ENCODE measurements at regions not wholly inside any gene's neighbourhood (a gene's known extent, or its start where the extent isn't known, plus 50 kb on each side); places are given as distances from the start of the nearest gene placed in this dataset.

DNA sequence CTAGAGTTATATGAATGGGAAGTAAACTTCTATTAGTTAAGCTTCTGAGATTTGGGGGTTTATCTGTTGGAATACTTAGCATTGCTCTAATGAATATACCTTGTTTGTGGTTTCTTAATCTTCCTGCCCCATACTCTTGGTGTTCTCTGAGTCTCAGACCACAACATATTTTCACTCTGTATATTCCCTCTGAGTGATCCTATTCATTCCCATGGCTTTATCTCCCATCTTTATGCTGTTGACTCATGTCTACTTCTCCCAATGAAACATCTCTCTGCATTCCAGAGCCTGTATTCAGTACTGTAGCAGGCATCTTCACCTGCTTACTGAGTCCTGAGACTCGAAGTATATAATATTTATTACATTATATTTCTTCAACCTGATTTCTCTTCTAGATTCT lies 283.7 kb upstream of the MAP3K7 start:
- H3K9ac ChIP-seq (ENCODE audit: low read length): no peak overlapping the region
- H3K9me2 ChIP-seq (replicated peaks; ENCODE audit: insufficient read depth, low read length): no peaks in the 10 kb centered on the region
- no peaks in the 10 kb centered on the region for H3K4me1 ChIP-seq (ENCODE audit: low read length)
- no peaks in the 10 kb centered on the region for H3K36me3 ChIP-seq (replicated peaks; ENCODE audit: insufficient read depth, low read length)
- H3K27ac ChIP-seq (ENCODE audit: low read length): no peak overlapping the region
- H2AFZ ChIP-seq (ENCODE audit: low read length): no peak overlapping the region
- no peaks in the 10 kb centered on the region for H3K9me3 ChIP-seq (replicated peaks; ENCODE audit: insufficient read depth, low read length)
- H3F3A ChIP-seq (ENCODE audit: insufficient read depth, low read length): no peaks in the 10 kb centered on the region
- no peak overlapping the region for H3K4me3 ChIP-seq (ENCODE audit: low read length)
- no peak for DNase-seq
- H3K79me2 ChIP-seq (ENCODE audit: low read length): no peaks in the 10 kb centered on the region
- no peak overlapping the region for H3K4me2 ChIP-seq (ENCODE audit: low read depth, low read length)
- no peaks in the 10 kb centered on the region for H3K27me3 ChIP-seq (replicated peaks; ENCODE audit: insufficient read depth, low read length)
- TF ChIP-seq, protein P1, sequence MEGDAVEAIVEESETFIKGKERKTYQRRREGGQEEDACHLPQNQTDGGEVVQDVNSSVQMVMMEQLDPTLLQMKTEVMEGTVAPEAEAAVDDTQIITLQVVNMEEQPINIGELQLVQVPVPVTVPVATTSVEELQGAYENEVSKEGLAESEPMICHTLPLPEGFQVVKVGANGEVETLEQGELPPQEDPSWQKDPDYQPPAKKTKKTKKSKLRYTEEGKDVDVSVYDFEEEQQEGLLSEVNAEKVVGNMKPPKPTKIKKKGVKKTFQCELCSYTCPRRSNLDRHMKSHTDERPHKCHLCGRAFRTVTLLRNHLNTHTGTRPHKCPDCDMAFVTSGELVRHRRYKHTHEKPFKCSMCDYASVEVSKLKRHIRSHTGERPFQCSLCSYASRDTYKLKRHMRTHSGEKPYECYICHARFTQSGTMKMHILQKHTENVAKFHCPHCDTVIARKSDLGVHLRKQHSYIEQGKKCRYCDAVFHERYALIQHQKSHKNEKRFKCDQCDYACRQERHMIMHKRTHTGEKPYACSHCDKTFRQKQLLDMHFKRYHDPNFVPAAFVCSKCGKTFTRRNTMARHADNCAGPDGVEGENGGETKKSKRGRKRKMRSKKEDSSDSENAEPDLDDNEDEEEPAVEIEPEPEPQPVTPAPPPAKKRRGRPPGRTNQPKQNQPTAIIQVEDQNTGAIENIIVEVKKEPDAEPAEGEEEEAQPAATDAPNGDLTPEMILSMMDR (IDR thresholded peaks at IDR 0.05; ENCODE audit: low read length): no peak
- no peak for TF ChIP-seq EZH2phosphoT487 (IDR thresholded peaks at IDR 0.05; ENCODE audit: low read length)
- no peak for TF ChIP-seq EZH2 (optimal IDR thresholded peaks at IDR 0.05; ENCODE audit: low read depth, low read length)
- H4K20me1 ChIP-seq (ENCODE audit: insufficient read depth, low read length): no peaks in the 10 kb centered on the region

DNA sequence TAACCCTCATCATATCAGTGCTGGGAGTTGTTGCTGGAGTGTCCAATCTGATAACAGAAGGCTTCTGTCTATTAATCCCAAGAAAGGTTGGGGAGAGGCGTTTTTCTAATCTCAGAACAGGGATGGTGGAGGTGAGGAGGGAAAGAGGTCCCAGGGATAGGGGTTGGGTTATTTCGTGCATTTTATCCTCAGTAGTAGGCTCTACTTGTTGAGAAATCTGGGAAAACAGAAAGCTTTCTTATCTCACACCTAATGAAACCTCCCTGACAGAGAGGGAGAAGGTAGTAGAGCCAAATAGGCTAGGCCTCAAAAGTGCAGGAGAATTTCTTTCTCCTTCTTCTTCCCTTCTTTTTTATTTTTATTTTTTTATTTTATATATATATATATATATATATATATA lies 281.8 kb upstream of the MAP3K7 start:
- no peak for TF ChIP-seq EZH2phosphoT487 (IDR thresholded peaks at IDR 0.05; ENCODE audit: low read length)
- no peak for TF ChIP-seq EZH2 (optimal IDR thresholded peaks at IDR 0.05; ENCODE audit: low read depth, low read length)
- TF ChIP-seq, protein P1 (IDR thresholded peaks at IDR 0.05; ENCODE audit: low read length): no peak
- no peaks in the 10 kb centered on the region for H3F3A ChIP-seq (ENCODE audit: insufficient read depth, low read length)
- DNase-seq: no peak
- H2AFZ ChIP-seq (ENCODE audit: low read length): no peak overlapping the region
- H3K9me2 ChIP-seq (replicated peaks; ENCODE audit: insufficient read depth, low read length): no peaks in the 10 kb centered on the region
- no peaks in the 10 kb centered on the region for H3K9me3 ChIP-seq (replicated peaks; ENCODE audit: insufficient read depth, low read length)
- no peaks in the 10 kb centered on the region for H3K36me3 ChIP-seq (replicated peaks; ENCODE audit: insufficient read depth, low read length)
- no peaks in the 10 kb centered on the region for H3K27me3 ChIP-seq (replicated peaks; ENCODE audit: insufficient read depth, low read length)
- no peak overlapping the region for H3K27ac ChIP-seq (ENCODE audit: low read length)
- H3K9ac ChIP-seq (ENCODE audit: low read length): no peak overlapping the region
- H3K4me2 ChIP-seq (ENCODE audit: low read depth, low read length): no peak overlapping the region
- H3K4me1 ChIP-seq (ENCODE audit: low read length): no peaks in the 10 kb centered on the region
- no peak overlapping the region for H3K4me3 ChIP-seq (ENCODE audit: low read length)
- no peaks in the 10 kb centered on the region for H4K20me1 ChIP-seq (ENCODE audit: insufficient read depth, low read length)
- no peaks in the 10 kb centered on the region for H3K79me2 ChIP-seq (ENCODE audit: low read length)

DNA sequence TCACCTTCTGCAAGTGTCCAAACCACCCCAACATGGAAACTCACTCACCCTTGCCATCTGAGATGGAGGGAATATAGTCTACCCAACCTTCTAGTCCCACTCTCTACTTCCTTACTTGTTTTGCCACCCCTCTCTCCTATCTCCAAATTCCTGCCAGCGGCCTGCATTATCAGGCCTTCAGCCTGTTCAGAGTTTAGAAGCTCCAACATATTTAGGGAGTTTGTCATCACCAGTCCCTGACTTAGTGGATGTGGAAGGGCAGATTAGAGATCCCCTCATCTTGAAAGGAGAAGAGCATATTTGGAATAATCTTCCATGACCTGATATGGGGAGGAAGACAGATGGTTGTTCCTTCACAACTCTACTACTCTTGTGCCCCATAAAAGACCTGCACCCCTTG lies 281.4 kb upstream of the MAP3K7 start:
- H3F3A ChIP-seq (ENCODE audit: insufficient read depth, low read length): no peaks in the 10 kb centered on the region
- no peak overlapping the region for H3K9ac ChIP-seq (ENCODE audit: low read length)
- TF ChIP-seq, protein P1 (IDR thresholded peaks at IDR 0.05; ENCODE audit: low read length): no peak
- no peak for TF ChIP-seq EZH2 (optimal IDR thresholded peaks at IDR 0.05; ENCODE audit: low read depth, low read length)
- no peak for TF ChIP-seq EZH2phosphoT487 (IDR thresholded peaks at IDR 0.05; ENCODE audit: low read length)
- no peak overlapping the region for H3K27ac ChIP-seq (ENCODE audit: low read length)
- H3K79me2 ChIP-seq (ENCODE audit: low read length): no peaks in the 10 kb centered on the region
- no peaks in the 10 kb centered on the region for H3K9me2 ChIP-seq (replicated peaks; ENCODE audit: insufficient read depth, low read length)
- no peak overlapping the region for H3K4me2 ChIP-seq (ENCODE audit: low read depth, low read length)
- no peaks in the 10 kb centered on the region for H3K4me1 ChIP-seq (ENCODE audit: low read length)
- no peaks in the 10 kb centered on the region for H3K9me3 ChIP-seq (replicated peaks; ENCODE audit: insufficient read depth, low read length)
- H2AFZ ChIP-seq (ENCODE audit: low read length): no peak overlapping the region
- H3K36me3 ChIP-seq (replicated peaks; ENCODE audit: insufficient read depth, low read length): no peaks in the 10 kb centered on the region
- H4K20me1 ChIP-seq (ENCODE audit: insufficient read depth, low read length): no peaks in the 10 kb centered on the region
- H3K27me3 ChIP-seq (replicated peaks; ENCODE audit: insufficient read depth, low read length): no peaks in the 10 kb centered on the region
- DNase-seq: no peak
- H3K4me3 ChIP-seq (ENCODE audit: low read length): no peak overlapping the region

Measured in MM.1S (cell line).